Iris pigment epithelial cell (primary cell): ENCODE measurements at regions not wholly inside any gene's neighbourhood (a gene's known extent, or its start where the extent isn't known, plus 50 kb on each side); places are given as distances from the start of the nearest gene placed in this dataset.

Experiments
- DNase-seq: peaks from one replicate; pipeline ENCODE4 v3.0.0-alpha.2; 2011; ENCODE audit warnings: low read depth

DNA sequence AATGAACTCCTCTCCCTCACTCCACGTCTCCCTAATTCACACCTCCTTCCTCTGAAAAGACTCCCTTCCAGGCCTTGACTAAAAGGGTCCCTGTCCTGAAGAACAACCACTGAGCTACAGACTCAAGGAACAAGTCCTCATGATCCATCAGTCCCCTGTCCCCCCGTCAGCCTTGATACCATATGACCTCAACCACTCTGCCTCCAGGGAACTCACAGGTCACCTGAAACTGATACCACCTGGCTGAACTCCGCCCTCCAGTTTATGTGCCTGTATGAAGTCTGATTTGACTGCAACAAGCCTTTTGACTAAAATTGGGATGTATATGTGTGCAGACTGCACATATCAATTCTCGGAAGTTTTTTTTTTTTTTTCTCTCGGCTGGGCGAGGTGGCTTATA is 88.7 kb downstream of the UGCG start:
- no peak for DNase-seq

DNA sequence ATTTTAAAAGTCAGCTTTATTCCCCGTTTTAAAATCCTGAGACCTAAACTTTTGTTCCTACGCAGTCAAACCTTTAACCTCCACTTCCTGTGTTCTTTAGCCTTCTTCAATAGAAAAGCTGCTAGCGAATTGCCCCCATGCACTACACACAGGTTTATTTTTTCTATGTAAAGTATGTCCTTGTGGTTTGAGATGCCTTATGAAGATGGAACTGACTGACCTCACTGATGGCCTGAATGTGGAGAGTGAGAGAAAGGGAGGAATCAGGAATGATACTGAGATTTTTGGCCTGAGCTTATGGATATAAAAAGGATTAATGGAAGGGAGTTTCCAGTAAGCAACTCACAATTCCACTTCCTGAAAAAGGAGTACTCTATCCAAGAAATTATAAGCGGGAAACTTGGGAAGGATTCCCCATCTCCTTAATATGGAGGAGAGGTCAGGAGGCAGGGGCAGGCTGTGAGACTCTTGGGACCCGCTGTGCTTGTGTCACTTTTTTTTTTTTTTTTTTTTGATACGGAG is 89.5 kb downstream of the UGCG start:
- DNase-seq = peak; percentile 69
